Left lobe of liver (tissue), 2 donors: ENCODE measurements at regions not wholly inside any gene's neighbourhood (a gene's known extent, or its start where the extent isn't known, plus 50 kb on each side); places are given as distances from the start of the nearest gene placed in this dataset.

Experiments
- ATAC-seq: fragments of 200-7000 bp; cut with Tn5 transposase; one replicate; pipeline ENCODE4 v1.9.1; 2020; ENCODE audit warnings: mild to moderate bottlenecking, moderate library complexity
- DNase-seq: peaks from one replicate; pipeline ENCODE4 v3.0.0-alpha.2; 2020; ENCODE audit warnings: low spot score
- donor health status: DM: no; HTN: no; CAD: no; lungs with moderate emphysema.
- donor health status: DM: no; HTN: yes; CAD: no.

DNA sequence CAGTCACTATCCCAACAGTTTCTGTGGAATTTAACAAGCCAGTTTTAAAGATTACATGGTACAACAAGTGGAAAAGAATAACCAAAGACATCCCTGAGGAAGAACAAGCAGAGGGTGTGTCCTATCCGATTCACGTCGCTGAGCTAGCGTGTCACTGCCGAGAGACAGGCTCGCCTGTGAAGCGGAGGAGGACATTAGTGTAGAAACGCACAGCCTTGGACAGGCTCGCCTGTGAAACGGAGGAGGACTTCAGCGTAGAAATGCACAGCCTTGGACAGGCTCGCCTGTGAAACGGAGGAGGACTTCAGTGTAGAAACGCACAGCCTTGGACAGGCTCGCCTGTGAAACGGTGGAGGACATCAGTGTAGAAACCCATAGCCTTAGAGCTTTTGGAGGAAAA, 52.7 kb upstream of the INPP5A start:
- DNase-seq (no peak), ATAC-seq (no peak)

GRCh38 chr10:132485391-132485790, 52.2 kb upstream of the INPP5A start:
- ATAC-seq (no peak), DNase-seq (no peak)

GRCh38 chr10:132486539-132487121, 51.0 kb upstream of the INPP5A start:
- DNase-seq (no peak), ATAC-seq (no peak)

GRCh38 chr10:132487241-132488135, 50.1 kb upstream of the INPP5A start:
- ATAC-seq (no peak), DNase-seq (no peak)
